GM18867 (cell line): ENCODE measurements at regions not wholly inside any gene's neighbourhood (a gene's known extent, or its start where the extent isn't known, plus 50 kb on each side); places are given as distances from the start of the nearest gene placed in this dataset.
"Not testable (repeated sequence)": the region's sequence is repeated elsewhere in the genome, so short reads cannot be mapped to it uniquely, and the experiment has no call there.

Source experiments
- ATAC-seq: cut with Tn5 transposase; IDR thresholded peaks from one replicate; pipeline ENCODE4 v1.9.1; 2021; ENCODE audit warnings: mild to moderate bottlenecking, moderate library complexity; ENCODE audit not compliant: unreplicated experiment

DNA sequence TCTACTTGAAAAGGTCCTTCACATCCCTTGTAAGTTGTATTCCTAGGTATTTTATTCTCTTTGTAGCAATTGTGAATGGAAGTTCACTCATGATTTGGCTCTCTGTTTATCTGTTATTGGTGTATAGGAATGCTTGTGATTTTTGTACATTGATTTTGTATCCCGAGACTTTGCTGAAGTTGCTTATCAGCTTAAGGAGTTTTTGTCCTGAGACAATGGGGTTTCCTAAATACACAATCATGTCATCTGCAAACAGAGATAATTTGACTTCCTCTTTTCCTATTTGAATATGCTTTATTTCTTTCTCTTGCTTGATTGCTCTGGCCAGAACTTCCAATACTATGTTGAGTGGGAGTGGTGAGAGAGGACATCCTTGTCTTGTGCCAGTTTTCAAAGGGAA, 69.8 kb upstream of the MYRIP start:
- ATAC-seq = not testable (repeated sequence)

DNA sequence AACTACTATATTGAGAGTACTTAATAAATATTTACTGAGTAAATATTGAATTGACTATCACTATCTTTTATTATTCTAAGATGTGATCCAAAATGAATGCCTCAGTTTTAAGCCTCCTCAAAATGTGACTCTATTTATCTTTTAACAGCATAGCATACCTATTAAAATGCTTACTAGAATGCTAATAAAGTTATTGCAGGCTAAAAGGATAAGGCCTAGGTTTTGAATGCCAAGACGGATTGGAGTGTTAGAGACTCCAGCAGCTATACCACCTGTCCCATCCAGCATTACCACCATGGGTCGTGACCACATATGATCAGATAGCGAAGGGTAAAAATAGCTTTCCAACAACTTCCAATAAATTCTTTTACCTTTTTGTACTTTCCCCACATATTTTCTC, 64.7 kb upstream of the MYRIP start:
- ATAC-seq = no peak

DNA sequence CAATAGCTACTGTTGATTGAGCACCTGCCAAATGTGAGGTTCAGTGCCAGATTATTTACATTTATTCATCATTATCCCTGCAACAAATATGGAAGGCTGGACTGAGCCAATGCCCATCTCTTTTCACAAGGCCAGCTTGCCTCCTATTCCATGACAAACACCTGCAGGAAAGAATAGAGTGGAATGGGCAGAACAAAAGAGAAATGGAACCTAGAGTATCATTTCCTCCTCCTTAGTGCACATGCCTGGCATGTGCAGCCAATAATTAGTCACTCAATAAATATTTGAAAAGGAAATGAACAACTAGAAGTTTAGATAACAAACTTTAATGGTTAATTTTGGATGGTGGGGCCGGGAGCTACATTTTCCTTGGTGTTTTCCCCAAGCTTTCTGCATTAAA, 61.4 kb upstream of the MYRIP start:
- ATAC-seq = no peak

DNA sequence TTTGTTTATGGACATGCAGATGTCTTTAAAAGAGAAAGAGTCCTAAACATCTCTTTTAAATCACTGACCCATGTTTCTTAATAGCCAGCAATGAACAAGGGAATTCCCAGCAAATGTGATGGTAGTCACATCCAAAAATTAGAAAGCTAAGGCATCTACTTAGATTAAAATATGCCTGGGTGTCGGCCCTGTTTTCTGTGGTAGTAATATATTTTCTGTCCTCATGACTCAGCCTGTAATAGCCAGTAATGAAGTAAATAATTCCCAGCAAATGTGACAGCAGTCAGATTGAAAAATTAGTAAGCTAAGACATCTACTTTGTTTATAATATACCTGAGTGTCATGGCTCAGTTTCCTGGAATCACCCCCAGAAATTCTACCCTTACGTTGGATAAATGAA, 60.6 kb upstream of the MYRIP start:
- ATAC-seq = no peak

DNA sequence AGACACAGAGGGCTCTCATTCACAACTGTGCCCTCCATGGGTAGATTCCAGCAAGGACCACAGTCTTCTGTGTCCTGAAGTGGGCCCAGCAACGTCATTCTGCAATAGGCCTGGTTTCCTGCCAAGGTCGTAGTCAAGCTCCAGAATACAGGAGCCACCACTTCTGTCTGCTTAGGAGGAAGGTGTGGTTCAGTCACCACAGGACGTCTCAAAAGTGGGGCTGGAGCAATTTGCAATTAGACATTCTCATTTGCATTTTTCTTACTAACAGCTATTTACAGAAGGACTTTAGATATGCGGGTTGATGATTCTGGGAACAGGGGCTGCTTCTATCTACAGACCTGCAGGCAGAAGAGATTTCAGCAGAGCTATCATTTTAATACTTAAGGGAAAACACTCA, 58.7 kb upstream of the MYRIP start:
- peak; percentile 29 for ATAC-seq

DNA sequence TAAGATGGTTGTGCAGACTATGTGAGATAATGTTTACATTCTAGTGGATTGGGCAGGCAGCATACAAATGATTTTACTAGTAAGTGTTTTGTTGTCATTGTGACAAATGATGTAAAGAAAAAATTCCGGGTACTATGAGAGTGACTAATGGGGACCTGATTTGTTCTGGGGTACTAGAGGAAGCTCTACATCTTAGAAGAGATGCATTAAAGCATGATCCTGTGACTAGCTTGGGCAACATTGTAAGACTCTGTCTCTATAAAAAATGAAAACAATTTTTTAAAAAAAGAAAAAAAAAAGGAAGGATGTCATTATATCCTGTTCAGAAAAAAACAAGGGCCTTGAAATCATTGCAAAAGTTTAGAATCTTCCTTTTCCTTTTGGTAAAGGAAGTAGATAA, 58.1 kb upstream of the MYRIP start:
- ATAC-seq = no peak

DNA sequence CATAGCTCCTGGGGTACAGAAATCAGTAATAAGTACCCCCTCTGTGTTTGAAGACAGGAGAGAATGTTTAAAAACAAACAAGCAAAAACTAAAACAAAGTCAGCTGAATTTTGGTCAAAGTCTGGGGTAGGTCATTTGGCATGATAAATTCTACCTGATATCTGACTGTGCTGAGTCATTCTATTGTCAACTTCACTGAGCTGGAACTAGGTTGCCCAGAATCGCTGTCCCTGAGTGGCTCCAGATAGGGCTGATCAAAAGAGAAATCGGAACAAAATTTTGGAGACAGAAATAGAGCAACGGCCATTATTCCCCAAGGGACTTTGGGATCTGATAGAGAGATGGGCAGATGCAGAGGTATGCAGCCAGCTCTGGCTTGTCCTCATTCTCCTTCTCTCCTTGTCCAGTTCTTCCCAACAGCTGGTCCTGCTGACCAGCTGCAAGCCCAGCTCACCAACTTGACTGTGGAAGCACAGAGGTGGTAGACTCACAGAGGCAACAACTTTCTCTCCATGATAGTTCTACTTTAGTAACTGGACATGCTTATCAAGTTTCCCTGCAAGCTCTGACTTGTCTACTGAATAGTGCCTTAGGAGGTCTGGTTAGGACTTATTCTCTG, 57.3 kb upstream of the MYRIP start:
- no peak for ATAC-seq

DNA sequence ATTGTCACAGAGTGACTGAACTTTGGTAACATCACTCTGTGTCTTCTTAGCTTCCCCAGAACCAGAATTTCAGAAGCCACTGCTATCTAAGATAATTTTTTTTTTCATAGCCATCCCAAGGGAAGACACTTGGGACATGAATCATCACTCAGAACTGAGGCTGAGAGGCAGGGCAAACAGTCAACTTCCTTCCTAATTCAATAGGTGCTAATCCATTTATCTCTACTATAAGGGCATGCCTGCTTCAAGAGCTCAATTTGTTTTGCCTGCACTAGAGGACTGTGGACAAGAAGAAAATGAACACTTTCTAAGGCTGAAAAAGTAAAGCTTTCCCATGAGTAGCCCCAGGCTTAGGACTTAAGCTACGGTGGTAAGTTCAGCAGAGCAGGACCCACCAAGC, 56.7 kb upstream of the MYRIP start:
- no peak for ATAC-seq

DNA sequence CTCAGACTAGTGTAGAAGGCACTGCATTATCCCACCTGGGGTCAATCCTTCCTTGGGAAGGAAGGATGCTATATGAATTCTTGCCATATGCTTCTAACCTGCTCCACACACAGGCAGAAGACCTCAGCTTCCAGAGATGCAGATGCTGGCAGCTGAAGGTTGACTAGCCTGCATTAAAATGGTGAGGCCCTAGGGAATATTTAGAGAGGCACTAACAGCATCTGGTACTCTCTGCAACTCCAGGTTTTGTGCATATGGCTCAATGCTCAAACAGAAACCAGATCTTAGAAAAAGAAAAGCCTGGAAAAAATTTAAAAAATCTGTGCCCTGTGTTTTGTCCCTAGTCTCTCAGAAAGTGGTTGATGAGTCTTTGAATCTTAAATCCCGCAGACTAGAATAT, 56.0 kb upstream of the MYRIP start:
- ATAC-seq = no peak

DNA sequence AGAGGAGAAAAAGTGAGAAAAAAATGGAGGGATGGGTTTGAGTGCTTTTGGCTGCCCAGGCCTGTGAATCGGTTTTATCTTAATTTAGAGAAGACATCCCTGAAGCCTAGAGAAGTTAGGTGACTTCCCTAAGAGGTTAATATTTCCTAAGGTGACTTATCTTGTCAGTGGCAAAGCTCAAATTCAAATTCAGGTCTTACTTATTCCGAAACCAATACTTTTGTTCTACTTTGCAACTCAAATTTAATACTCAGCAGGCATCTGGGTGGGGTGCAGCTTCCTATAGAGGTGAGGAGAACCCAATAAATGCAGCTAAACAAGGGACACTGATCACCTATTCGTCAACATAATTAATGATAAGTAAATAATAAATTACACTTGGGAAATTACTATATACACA, 54.9 kb upstream of the MYRIP start:
- peak; percentile 73 for ATAC-seq

DNA sequence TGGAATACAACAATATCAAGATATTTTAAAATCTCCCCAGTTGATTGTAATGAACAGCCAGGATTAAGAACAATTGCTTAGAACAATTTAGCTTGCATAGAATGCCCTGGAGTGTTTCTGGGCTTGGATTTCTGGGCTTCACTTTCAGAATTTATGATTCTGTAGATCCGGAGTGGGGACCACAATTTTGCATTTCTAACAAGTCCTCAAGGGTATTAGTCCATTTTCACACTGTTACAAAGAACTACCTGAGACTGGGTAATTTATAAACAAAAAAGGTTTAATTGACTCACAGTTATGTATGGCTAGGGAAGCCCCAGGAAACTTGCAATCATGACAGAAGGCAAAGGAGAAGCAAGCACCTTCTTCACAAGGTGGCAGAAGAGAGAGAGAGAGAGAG, 54.3 kb upstream of the MYRIP start:
- peak; percentile 54 for ATAC-seq

DNA sequence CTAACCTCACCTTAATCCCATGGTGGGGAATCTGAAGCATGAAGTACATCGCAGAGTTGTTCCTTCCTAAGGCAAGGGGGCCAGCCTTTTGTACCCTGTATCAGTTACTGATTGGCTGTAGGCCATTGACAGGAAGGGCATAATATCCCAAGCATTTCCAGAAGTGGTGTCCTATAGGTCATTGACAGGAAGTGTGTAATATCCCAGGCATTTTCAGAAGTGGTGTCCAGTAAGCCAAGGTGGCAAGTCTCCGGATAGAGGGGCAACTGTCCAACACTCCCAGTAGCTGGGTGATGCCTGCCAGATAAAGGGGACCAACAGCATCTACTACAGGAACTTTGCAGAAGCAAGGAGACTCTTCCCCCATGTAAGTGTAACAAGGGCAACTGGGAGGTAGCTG, 52.1 kb upstream of the MYRIP start:
- no peak for ATAC-seq
